Liver (tissue), 8 donors: ENCODE measurements at regions not wholly inside any gene's neighbourhood (a gene's known extent, or its start where the extent isn't known, plus 50 kb on each side); places are given as distances from the start of the nearest gene placed in this dataset.

Experiments used
- DNase-seq: peaks from one replicate; pipeline ENCODE4 v3.0.0-alpha.2; 2017; ENCODE audit warnings: low spot score
- H3K27ac ChIP-seq, 2 donors: one replicate each; pipeline ENCODE4 v1.7.0; 2013; ENCODE audit warnings: inconsistent platforms in 2 of 2, low read length in 2 of 2, control low read depth in 1 of 2, low read depth in 1 of 2, mild to moderate bottlenecking in 1 of 2
- H3K27me3 ChIP-seq, 4 donors: one replicate each; pipeline versions ENCODE4 v1.6.1 to v1.7.0; 2013; ENCODE audit warnings: low read length in 3 of 4, inconsistent platforms in 1 of 4, mild to moderate bottlenecking in 1 of 4, moderate library complexity in 1 of 4; ENCODE audit not compliant: control insufficient read depth in 4 of 4, insufficient read depth in 4 of 4
- H3K36me3 ChIP-seq, 4 donors: one replicate each; pipeline versions ENCODE4 v1.6.1 to v1.7.0; 2013; ENCODE audit warnings: low read length in 3 of 4, mild to moderate bottlenecking in 3 of 4, low read depth in 1 of 4, moderate library complexity in 1 of 4; ENCODE audit not compliant: control insufficient read depth in 4 of 4, insufficient read depth in 3 of 4
- H3K4me1 ChIP-seq, 4 donors: one replicate each; pipeline versions ENCODE4 v1.6.1 to v1.7.0; 2013; ENCODE audit warnings: low read length in 3 of 4, mild to moderate bottlenecking in 3 of 4, moderate library complexity in 1 of 4; ENCODE audit not compliant: control insufficient read depth in 4 of 4, insufficient read depth in 4 of 4
- H3K4me3 ChIP-seq, 3 donors: one replicate each; pipeline versions ENCODE4 v1.6.1 to v1.7.0; 2013; ENCODE audit warnings: low read length in 3 of 3, control low read depth in 1 of 3, low read depth in 1 of 3, mild to moderate bottlenecking in 1 of 3
- H3K9ac ChIP-seq, 2 donors: one replicate each; pipeline ENCODE4 v1.7.0; 2013; ENCODE audit warnings: low read length in 2 of 2, mild to moderate bottlenecking in 2 of 2, moderate library complexity in 2 of 2, control low read depth in 1 of 2, low read depth in 1 of 2
- H3K9me3 ChIP-seq, 4 donors: one replicate each; pipeline versions ENCODE4 v1.6.1 to v1.7.0; 2013; ENCODE audit warnings: low read length in 3 of 4; ENCODE audit not compliant: control insufficient read depth in 4 of 4
- ATF3 ChIP-seq: IDR thresholded peaks from 2 replicates; pipeline ENCODE4 v1.6.1; 2016; ENCODE audit warnings: antibody characterized with exemption
- CTCF ChIP-seq: fragments of 150-350 bp; IDR thresholded peaks from 2 replicates; pipeline ENCODE4 v1.5.1; 2017; ENCODE audit warnings: improper control_type of control experiment, low read depth, low read length; ENCODE audit not compliant: missing input control
- FOXA1 ChIP-seq: IDR thresholded peaks from 2 replicates; pipeline ENCODE4 v1.6.1; 2016; ENCODE audit warnings: antibody characterized with exemption
- HNF4A ChIP-seq, 2 donors: conservative IDR thresholded peaks; 2 replicates each; pipeline ENCODE4 v1.6.1; 2016; ENCODE audit warnings: antibody characterized with exemption in 2 of 2, mild to moderate bottlenecking in 2 of 2
- HNF4G ChIP-seq: IDR thresholded peaks from 2 replicates; pipeline ENCODE4 v1.6.1; 2016; ENCODE audit warnings: antibody characterized with exemption
- JUND ChIP-seq, 2 donors: IDR thresholded peaks; 2 replicates each; pipeline ENCODE4 v1.6.1; 2016; ENCODE audit warnings: antibody characterized with exemption in 2 of 2
- MAX ChIP-seq: IDR thresholded peaks from 2 replicates; pipeline ENCODE4 v1.6.1; 2016; ENCODE audit warnings: antibody characterized with exemption
- REST ChIP-seq: IDR thresholded peaks from 2 replicates; pipeline ENCODE4 v1.6.1; 2016; ENCODE audit warnings: antibody characterized with exemption, mild to moderate bottlenecking
- RXRA ChIP-seq, 2 donors: IDR thresholded peaks; 2 replicates each; pipeline ENCODE4 v1.6.1; 2017 to 2018; ENCODE audit warnings: antibody characterized with exemption in 2 of 2, mild to moderate bottlenecking in 1 of 2
- SP1 ChIP-seq: IDR thresholded peaks from 2 replicates; pipeline ENCODE4 v1.6.1; 2018; ENCODE audit warnings: antibody characterized with exemption, mild to moderate bottlenecking
- TAF1 ChIP-seq: conservative IDR thresholded peaks from 2 replicates; pipeline ENCODE4 v1.6.1; 2016; ENCODE audit warnings: antibody characterized with exemption, mild to moderate bottlenecking
- YY1 ChIP-seq: IDR thresholded peaks from 2 replicates; pipeline ENCODE4 v1.6.1; 2016; ENCODE audit warnings: antibody characterized with exemption, mild to moderate bottlenecking
- WGBS: extraction: QIAGEN DNeasy Blood & Tissue Kit; methylation state at CpG from one replicate; pipeline ENCODE4 v1.1.7; 2013; 5-methylcytosine and 5-hydroxymethylcytosine counted together
- donor health status: healthy.
- donor health status: healthy.
- donor health status: healthy.
- donor health status: healthy.
- donor health status: healthy.

GRCh38 chr7:3133811-3134385 lies 90.2 kb upstream of the CARD11 start:
- 71% methylated on average over 8 of the region's 8 CpGs for WGBS
- H3K27me3 ChIP-seq = peaks cover 0 to 3% (median 1%) of the 10 kb centered on the region in 4 donors

More at GRCh38 chr7:3133811-3134385, 90.2 kb upstream of the CARD11 start:
- H3K9me3 ChIP-seq = peaks cover 0 to 4% (median under 1%) of the 10 kb centered on the region in 4 donors
- TF ChIP-seq HNF4G (no peak), REST (no peak), ATF3 (no peak), CTCF (no peak), MAX (no peak), RXRA (IDR thresholded peaks at IDR 0.05) (no peak), HNF4A (conservative IDR thresholded peaks at IDR 0.05) (no peak), FOXA1 (no peak), JUND (IDR thresholded peaks at IDR 0.05) (no peak), YY1 (no peak), TAF1 (no peak), SP1 (no peak)
- H3K36me3 ChIP-seq = no peaks in the 10 kb centered on the region
- no peak for DNase-seq
- no peak overlapping the region for H3K4me3 ChIP-seq
- H3K4me1 ChIP-seq = no peaks in the 10 kb centered on the region
- no peak overlapping the region for H3K9ac ChIP-seq
- no peak overlapping the region for H3K27ac ChIP-seq
